HG03442 (cell line): ENCODE measurements at regions not wholly inside any gene's neighbourhood (a gene's known extent, or its start where the extent isn't known, plus 50 kb on each side); places are given as distances from the start of the nearest gene placed in this dataset.

ENCODE experiments used
- ATAC-seq: cut with Tn5 transposase; IDR thresholded peaks from one replicate; pipeline ENCODE4 v1.9.1; 2021; ENCODE audit warnings: mild to moderate bottlenecking, moderate library complexity; ENCODE audit not compliant: unreplicated experiment

GRCh38 chr1:13921190-13921589, 221.2 kb downstream of the PRDM2 start:
- no peak for ATAC-seq

GRCh38 chr1:13922466-13923110, 222.6 kb downstream of the PRDM2 start:
- no peak for ATAC-seq

GRCh38 chr1:13926556-13926955, 226.6 kb downstream of the PRDM2 start:
- ATAC-seq = no peak

- ATAC-seq = no peak
Observed at GRCh38 chr1:13927736-13928135, 227.7 kb downstream of the PRDM2 start.

GRCh38 chr1:13929313-13929712, 229.3 kb downstream of the PRDM2 start:
- ATAC-seq = no peak

- no peak for ATAC-seq
Observed at GRCh38 chr1:13930151-13930550, 230.2 kb downstream of the PRDM2 start.

GRCh38 chr1:13931226-13931625, 231.2 kb downstream of the PRDM2 start:
- ATAC-seq = no peak

GRCh38 chr1:13935336-13935735, 235.3 kb downstream of the PRDM2 start:
- no peak for ATAC-seq

GRCh38 chr1:13941315-13941714, 241.3 kb downstream of the PRDM2 start:
- no peak for ATAC-seq

GRCh38 chr1:13943055-13943454, 243.1 kb downstream of the PRDM2 start:
- ATAC-seq = no peak

GRCh38 chr1:13945856-13946255, 245.9 kb downstream of the PRDM2 start:
- ATAC-seq = no peak

- ATAC-seq = no peak
Observed at GRCh38 chr1:13947658-13948057, 247.7 kb downstream of the PRDM2 start.

- ATAC-seq = no peak
Observed at GRCh38 chr1:13948396-13948795, 248.4 kb downstream of the PRDM2 start.

GRCh38 chr1:13948888-13949391, 249.0 kb downstream of the PRDM2 start:
- no peak for ATAC-seq

GRCh38 chr1:13949546-13949945, 249.6 kb downstream of the PRDM2 start:
- ATAC-seq = no peak

- no peak for ATAC-seq
Observed at GRCh38 chr1:13950637-13951036, 250.6 kb downstream of the PRDM2 start.

- ATAC-seq = no peak
Observed at GRCh38 chr1:13951793-13952751, 252.1 kb downstream of the PRDM2 start.

- no peak for ATAC-seq
Observed at GRCh38 chr1:13952985-13953384, 253.0 kb downstream of the PRDM2 start.

GRCh38 chr1:13956393-13956792, 256.4 kb downstream of the PRDM2 start:
- ATAC-seq = no peak

- ATAC-seq = no peak
Observed at GRCh38 chr1:13960375-13960987, 260.5 kb downstream of the PRDM2 start.

- ATAC-seq = no peak
Observed at GRCh38 chr1:13964768-13965167, 264.8 kb downstream of the PRDM2 start.
